ENCODE measurements at regions not wholly inside any gene's neighbourhood (a gene's known extent, or its start where the extent isn't known, plus 50 kb on each side); places are given as distances from the start of the nearest gene placed in this dataset.
"Not testable (repeated sequence)": the region's sequence is repeated elsewhere in the genome, so short reads cannot be mapped to it uniquely, and the experiment has no call there.

DNA sequence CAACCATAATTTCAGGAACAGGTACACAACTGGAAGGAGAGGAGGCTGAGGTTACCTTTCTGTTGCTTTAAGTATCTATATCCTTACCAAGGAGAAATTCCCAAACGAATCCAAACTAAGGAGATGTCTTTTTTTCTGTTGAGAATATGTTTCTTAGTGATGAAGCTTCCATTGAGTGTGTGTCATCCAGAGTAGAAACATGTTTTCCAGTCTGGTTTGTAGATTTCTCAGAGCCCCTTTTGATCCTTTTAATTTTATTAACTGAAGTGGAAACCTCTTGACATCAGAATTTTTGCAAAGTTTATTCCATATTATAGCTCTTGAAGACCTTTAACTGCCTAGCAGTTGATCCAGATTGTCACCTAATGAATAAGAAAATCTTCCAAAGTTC lies 207.1 kb upstream of the FERD3L start:
- no peak for DNase-seq
- no peak overlapping the region for H3K27ac ChIP-seq
- no peak for TF ChIP-seq POLR2AphosphoS5 (IDR thresholded peaks at IDR 0.05)
- TF ChIP-seq EP300 (IDR thresholded peaks at IDR 0.05) = no peak
- no peak for TF ChIP-seq POLR2A (IDR thresholded peaks at IDR 0.05)
- TF ChIP-seq, protein P1, sequence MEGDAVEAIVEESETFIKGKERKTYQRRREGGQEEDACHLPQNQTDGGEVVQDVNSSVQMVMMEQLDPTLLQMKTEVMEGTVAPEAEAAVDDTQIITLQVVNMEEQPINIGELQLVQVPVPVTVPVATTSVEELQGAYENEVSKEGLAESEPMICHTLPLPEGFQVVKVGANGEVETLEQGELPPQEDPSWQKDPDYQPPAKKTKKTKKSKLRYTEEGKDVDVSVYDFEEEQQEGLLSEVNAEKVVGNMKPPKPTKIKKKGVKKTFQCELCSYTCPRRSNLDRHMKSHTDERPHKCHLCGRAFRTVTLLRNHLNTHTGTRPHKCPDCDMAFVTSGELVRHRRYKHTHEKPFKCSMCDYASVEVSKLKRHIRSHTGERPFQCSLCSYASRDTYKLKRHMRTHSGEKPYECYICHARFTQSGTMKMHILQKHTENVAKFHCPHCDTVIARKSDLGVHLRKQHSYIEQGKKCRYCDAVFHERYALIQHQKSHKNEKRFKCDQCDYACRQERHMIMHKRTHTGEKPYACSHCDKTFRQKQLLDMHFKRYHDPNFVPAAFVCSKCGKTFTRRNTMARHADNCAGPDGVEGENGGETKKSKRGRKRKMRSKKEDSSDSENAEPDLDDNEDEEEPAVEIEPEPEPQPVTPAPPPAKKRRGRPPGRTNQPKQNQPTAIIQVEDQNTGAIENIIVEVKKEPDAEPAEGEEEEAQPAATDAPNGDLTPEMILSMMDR (IDR thresholded peaks at IDR 0.05) = no peak
- no peaks in the 10 kb centered on the region for H3K27me3 ChIP-seq
- intact Hi-C loops (cut with DNase I; ENCODE audit: low total_unique reads) = no loop called here
- H3K4me3 ChIP-seq = no peak overlapping the region
- no peaks in the 10 kb centered on the region for H3K9me3 ChIP-seq
- H3K4me1 ChIP-seq = no peaks in the 10 kb centered on the region
- no peaks in the 10 kb centered on the region for H3K36me3 ChIP-seq
- 15 to 28% (median 24%) methylated on average over 1 of the region's 1 CpG for WGBS, 5 donors

DNA sequence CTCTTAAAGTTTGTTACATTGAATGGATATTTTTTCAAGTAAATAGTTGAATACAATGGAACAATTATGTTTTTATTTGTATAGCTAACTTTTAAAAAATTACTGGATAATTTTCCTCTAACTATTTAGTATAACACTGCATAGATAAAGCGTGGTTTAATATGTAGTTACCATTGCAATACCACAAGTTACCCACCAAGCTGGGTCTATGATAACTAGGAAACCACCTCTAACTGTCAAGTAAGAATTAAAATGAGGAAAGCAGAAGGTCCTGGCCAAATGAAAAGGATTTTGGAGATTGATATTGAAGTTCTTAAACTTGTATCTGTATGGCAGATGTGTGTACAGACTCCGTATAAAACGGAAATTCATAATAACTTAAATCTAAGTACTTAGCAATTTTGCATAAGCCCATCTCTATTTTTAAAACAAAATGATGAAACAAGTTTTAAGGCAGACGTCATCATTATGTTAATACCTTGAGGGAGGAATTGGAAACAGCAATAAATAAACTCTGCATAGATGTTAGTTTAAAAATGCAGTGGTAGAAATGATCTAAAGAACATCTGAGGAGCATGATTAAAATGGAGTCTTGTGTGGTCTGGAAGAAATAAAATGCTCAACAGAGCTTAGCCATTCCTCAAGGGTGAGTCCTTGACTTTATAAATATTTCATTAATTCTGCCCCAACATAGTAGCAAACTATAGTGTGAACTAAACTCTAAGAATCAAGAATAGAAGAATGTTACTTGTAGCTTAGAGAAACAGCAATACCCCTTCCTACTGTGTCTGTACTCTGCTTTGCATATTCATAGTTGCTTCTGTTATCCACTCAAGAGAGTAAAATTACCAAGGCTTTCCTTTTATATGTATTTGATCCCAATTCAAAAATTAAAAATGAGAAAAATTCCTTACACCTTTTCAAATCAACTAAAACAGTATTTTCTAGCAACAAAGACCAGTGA lies 206.4 kb upstream of the FERD3L start:
- no peaks in the 10 kb centered on the region for H3K4me1 ChIP-seq

DNA sequence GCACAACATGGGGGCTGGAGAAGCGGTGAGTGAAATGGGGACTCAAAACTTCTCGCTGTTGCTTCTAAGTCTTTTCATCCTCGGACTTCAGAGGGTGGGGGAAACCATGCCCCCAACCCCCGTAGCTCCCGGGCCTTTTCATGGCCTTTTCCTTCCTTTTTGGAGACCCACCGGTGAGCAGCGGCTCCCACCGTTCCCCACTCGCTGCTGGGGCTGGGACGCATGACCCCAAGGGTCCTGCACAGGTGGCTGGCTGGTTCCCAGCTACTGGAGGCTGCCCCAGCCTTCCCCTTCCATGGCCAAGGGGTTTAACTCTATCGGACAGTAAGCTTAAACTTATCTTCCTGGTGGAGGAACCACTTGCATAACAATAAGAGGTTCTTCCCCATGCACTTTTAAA lies 194.3 kb upstream of the FERD3L start:
- intact Hi-C loops (cut with DNase I; ENCODE audit: low total_unique reads) = no loop called here
- no peaks in the 10 kb centered on the region for H3K4me1 ChIP-seq
- H3K4me3 ChIP-seq = no peak overlapping the region
- peaks cover 0 to 9% (median 4%) of the 10 kb centered on the region in 4 donors for H3K9me3 ChIP-seq
- H3K27me3 ChIP-seq = no peaks in the 10 kb centered on the region
- H3K36me3 ChIP-seq = no peaks in the 10 kb centered on the region
- TF ChIP-seq POLR2AphosphoS5 (IDR thresholded peaks at IDR 0.05) (no peak), POLR2A (IDR thresholded peaks at IDR 0.05) (no peak), EP300 (IDR thresholded peaks at IDR 0.05) (no peak)
- TF ChIP-seq, protein P1 (IDR thresholded peaks at IDR 0.05) = no peak
- H3K27ac ChIP-seq = no peak overlapping the region
- DNase-seq = no peak
- 85 to 92% (median 91%) methylated on average over 11 of the region's 11 CpGs for WGBS, 5 donors

More for the DNA sequence above, 206.4 kb upstream of the FERD3L start:
- H3K36me3 ChIP-seq = no peaks in the 10 kb centered on the region
- no peak for DNase-seq
- no peak overlapping the region for H3K4me3 ChIP-seq
- no peaks in the 10 kb centered on the region for H3K9me3 ChIP-seq
- no peaks in the 10 kb centered on the region for H3K27me3 ChIP-seq
- 70 to 89% (median 81%) methylated on average over 4 of the region's 4 CpGs for WGBS, 5 donors
- TF ChIP-seq, protein P1 (IDR thresholded peaks at IDR 0.05) = no peak
- TF ChIP-seq EP300 (IDR thresholded peaks at IDR 0.05) (no peak), POLR2A (IDR thresholded peaks at IDR 0.05) (no peak), POLR2AphosphoS5 (IDR thresholded peaks at IDR 0.05) (no peak)
- H3K27ac ChIP-seq = no peak overlapping the region
- intact Hi-C loops (cut with DNase I; ENCODE audit: low total_unique reads) = no loop called here

DNA sequence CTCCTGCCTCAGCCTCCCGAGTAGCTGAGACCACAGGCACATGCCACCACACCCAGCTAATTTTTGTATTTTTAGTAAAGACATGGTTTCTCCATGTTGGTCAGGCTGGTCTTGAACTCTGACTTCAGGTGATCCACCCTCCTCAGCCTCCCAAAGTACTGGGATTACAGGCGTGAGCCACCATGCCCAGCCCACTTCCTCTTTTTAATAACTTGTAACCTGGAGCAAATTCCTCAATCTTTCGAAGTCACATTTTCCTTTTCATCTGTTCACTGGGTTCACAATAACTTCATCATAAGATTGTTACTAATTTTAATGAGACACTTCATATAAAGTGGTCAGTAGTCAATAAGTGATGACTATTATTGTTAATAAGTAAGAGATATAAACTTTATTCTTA lies 193.3 kb upstream of the FERD3L start:
- H3K9me3 ChIP-seq; H3K27ac ChIP-seq; DNase-seq; H3K27me3 ChIP-seq; intact Hi-C loops (cut with DNase I; ENCODE audit: low total_unique reads); H3K4me3 ChIP-seq; H3K4me1 ChIP-seq; H3K36me3 ChIP-seq: not testable (repeated sequence)
- WGBS, 5 donors = 89 to 94% (median 90%) methylated on average over 3 of the region's 3 CpGs

DNA sequence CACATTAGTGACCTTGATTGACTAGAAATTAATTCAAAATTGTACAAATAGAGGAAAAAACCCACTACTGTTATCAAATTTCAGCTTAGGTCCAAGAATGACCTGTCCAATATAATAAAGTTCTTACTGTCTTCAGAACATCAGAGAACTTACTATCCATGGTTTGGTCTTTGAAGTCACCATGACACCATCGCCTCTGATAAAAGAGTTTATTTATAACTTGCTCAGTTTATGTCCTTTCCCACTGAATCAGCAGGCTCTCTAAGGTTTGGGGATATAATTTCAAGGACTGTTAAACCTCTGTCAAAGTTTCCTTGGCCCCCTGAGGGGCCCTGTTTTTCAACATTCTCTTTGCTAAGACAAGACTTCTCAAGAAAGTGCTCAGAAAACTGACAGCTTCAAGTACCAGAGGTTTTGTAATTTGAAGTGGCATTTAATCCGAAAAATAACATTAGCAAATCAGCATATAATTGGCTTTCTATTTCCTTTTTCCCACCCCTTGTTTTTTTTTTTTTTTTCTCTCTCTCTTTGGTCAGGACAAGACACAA lies 191.7 kb upstream of the FERD3L start:
- TF ChIP-seq POLR2A (IDR thresholded peaks at IDR 0.05) = no peak
- no peak for TF ChIP-seq POLR2AphosphoS5 (IDR thresholded peaks at IDR 0.05)
- TF ChIP-seq, protein P1 (IDR thresholded peaks at IDR 0.05) = no peak
- no peak for TF ChIP-seq EP300 (IDR thresholded peaks at IDR 0.05)
- 57 to 71% (median 67%) methylated on average over 2 of the region's 2 CpGs for WGBS, 5 donors

More for the DNA sequence above, 191.7 kb upstream of the FERD3L start:
- Histone ChIP-seq H3K27me3 (no peaks in the 10 kb centered on the region), H3K9me3 (peaks cover 0 to 8% (median 3%) of the 10 kb centered on the region in 4 donors), H3K36me3 (no peaks in the 10 kb centered on the region), H3K4me1 (no peaks in the 10 kb centered on the region), H3K4me3 (no peak overlapping the region), H3K27ac (no peak overlapping the region)
- DNase-seq = no peak
- intact Hi-C loops (cut with DNase I; ENCODE audit: low total_unique reads) = no loop called here
